Osteocyte (in vitro differentiated cells): ENCODE measurements at regions not wholly inside any gene's neighbourhood (a gene's known extent, or its start where the extent isn't known, plus 50 kb on each side); places are given as distances from the start of the nearest gene placed in this dataset.

Source experiments
- DNase-seq: peaks from one replicate; pipeline ENCODE4 v3.0.0; 2021; ENCODE audit warnings: mixed read lengths; ENCODE audit not compliant: unreplicated experiment; ENCODE audit errors: extremely low spot score
- H3K27ac Mint-ChIP-seq: one replicate; pipeline ENCODE4 v1.8.0; 2021; ENCODE audit warnings: mild to moderate bottlenecking, mixed read lengths; ENCODE audit not compliant: unreplicated experiment
- H3K27me3 Mint-ChIP-seq: one replicate; pipeline ENCODE4 v1.8.0; 2021; ENCODE audit warnings: mixed read lengths; ENCODE audit not compliant: unreplicated experiment
- H3K36me3 Mint-ChIP-seq: one replicate; pipeline ENCODE4 v1.8.0; 2021; ENCODE audit warnings: mixed read lengths; ENCODE audit not compliant: unreplicated experiment
- H3K4me1 Mint-ChIP-seq: one replicate; pipeline ENCODE4 v1.8.0; 2021; ENCODE audit warnings: mixed read lengths; ENCODE audit not compliant: unreplicated experiment
- H3K4me3 Mint-ChIP-seq: one replicate; pipeline ENCODE4 v1.8.0; 2021; ENCODE audit warnings: mild to moderate bottlenecking, moderate library complexity, mixed read lengths; ENCODE audit not compliant: unreplicated experiment
- H3K9me3 Mint-ChIP-seq: one replicate; pipeline ENCODE4 v1.8.0; 2021; ENCODE audit warnings: mixed read lengths; ENCODE audit not compliant: unreplicated experiment
- CTCF ChIP-seq: fragments of 200-600 bp; sonication (generic); IDR thresholded peaks from 2 replicates; pipeline ENCODE4 v1.5.0; 2021; ENCODE audit warnings: antibody characterized with exemption, mild to moderate bottlenecking, moderate library complexity

- peaks cover 36% of the 10 kb centered on the region for H3K27me3 Mint-ChIP-seq
- no peak overlapping the region for H3K27ac Mint-ChIP-seq
- TF ChIP-seq CTCF: no peak
- H3K9me3 Mint-ChIP-seq: no peaks in the 10 kb centered on the region
- H3K36me3 Mint-ChIP-seq: no peaks in the 10 kb centered on the region
- H3K4me1 Mint-ChIP-seq: no peaks in the 10 kb centered on the region
- H3K4me3 Mint-ChIP-seq: no peak overlapping the region
- DNase-seq: no peak
These were observed 174.8 kb upstream of the MAN1A1 start for GRCh38 chr6:119524410-119524809.

GRCh38 chr6:119523556-119523955 is 174.0 kb upstream of the MAN1A1 start:
- no peak for TF ChIP-seq CTCF
- no peak for DNase-seq
- Mint-ChIP-seq H3K27ac (no peak overlapping the region), H3K4me3 (no peak overlapping the region), H3K36me3 (no peaks in the 10 kb centered on the region), H3K4me1 (no peaks in the 10 kb centered on the region), H3K9me3 (no peaks in the 10 kb centered on the region), H3K27me3 (peaks cover 31% of the 10 kb centered on the region)

- H3K4me1 Mint-ChIP-seq: no peaks in the 10 kb centered on the region
- H3K27me3 Mint-ChIP-seq: peaks cover 30% of the 10 kb centered on the region
- no peak overlapping the region for H3K27ac Mint-ChIP-seq
- H3K9me3 Mint-ChIP-seq: no peaks in the 10 kb centered on the region
- H3K36me3 Mint-ChIP-seq: no peaks in the 10 kb centered on the region
- H3K4me3 Mint-ChIP-seq: no peak overlapping the region
- no peak for DNase-seq
- TF ChIP-seq CTCF: no peak
These were observed 171.7 kb upstream of the MAN1A1 start for GRCh38 chr6:119521251-119521650.

GRCh38 chr6:119517428-119517827 is 167.9 kb upstream of the MAN1A1 start:
- no peak for TF ChIP-seq CTCF
- no peaks in the 10 kb centered on the region for H3K4me1 Mint-ChIP-seq
- H3K4me3 Mint-ChIP-seq: no peak overlapping the region
- H3K9me3 Mint-ChIP-seq: no peaks in the 10 kb centered on the region
- H3K27ac Mint-ChIP-seq: no peak overlapping the region
- no peak for DNase-seq
- H3K36me3 Mint-ChIP-seq: no peaks in the 10 kb centered on the region
- peaks cover 26% of the 10 kb centered on the region for H3K27me3 Mint-ChIP-seq

GRCh38 chr6:119514345-119514744 is 164.8 kb upstream of the MAN1A1 start:
- Mint-ChIP-seq H3K36me3 (no peaks in the 10 kb centered on the region), H3K27me3 (peaks cover 19% of the 10 kb centered on the region), H3K9me3 (no peaks in the 10 kb centered on the region), H3K4me1 (no peaks in the 10 kb centered on the region), H3K4me3 (no peak overlapping the region), H3K27ac (no peak overlapping the region)
- no peak for DNase-seq
- no peak for TF ChIP-seq CTCF
